Glomerular visceral epithelial cell (primary cell): ENCODE measurements at regions not wholly inside any gene's neighbourhood (a gene's known extent, or its start where the extent isn't known, plus 50 kb on each side); places are given as distances from the start of the nearest gene placed in this dataset.
"Not testable (repeated sequence)": the region's sequence is repeated elsewhere in the genome, so short reads cannot be mapped to it uniquely, and the experiment has no call there.

Experiments used
- DNase-seq: peaks from one replicate; pipeline ENCODE4 v3.0.0-alpha.2; 2016; ENCODE audit errors: extremely low spot score

DNA sequence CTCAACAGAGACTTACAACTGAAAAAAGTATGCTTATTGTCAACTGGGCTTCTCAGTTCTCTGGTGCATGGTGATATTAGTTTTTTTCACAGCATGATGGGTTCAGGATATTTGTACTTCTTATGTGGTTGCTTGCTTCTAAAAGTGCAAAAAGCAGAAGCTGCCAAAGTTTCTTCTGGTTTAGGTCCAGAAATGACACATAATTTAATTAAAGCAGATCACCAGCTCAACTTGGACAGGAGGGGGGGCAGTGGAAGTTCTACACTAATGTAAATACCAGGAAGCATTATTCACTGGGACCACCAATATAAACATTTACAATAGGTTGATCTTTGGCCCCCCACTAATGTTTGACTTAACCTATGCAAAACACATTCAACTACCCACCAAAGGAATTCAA is 354.8 kb upstream of the BRINP3 start:
- no peak for DNase-seq

DNA sequence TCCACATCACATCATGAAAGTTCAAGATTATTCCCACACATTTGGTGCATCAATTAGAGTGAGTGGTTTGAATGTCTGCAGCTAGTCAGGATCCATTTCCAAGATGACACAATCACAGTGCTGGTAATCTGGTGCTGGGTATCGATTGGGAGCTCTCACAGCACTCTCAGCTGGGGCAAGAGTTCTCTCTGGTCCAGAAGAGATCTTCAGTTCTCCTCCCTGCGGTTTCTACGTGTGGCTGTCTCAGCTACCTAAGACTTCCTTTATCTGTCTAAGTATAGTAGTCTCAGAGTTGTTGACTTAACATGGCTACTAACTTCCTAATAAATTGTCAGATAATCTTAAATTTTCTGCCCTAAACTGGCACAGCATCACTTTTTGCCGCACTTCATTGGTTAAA is 358.0 kb upstream of the BRINP3 start:
- no peak for DNase-seq

DNA sequence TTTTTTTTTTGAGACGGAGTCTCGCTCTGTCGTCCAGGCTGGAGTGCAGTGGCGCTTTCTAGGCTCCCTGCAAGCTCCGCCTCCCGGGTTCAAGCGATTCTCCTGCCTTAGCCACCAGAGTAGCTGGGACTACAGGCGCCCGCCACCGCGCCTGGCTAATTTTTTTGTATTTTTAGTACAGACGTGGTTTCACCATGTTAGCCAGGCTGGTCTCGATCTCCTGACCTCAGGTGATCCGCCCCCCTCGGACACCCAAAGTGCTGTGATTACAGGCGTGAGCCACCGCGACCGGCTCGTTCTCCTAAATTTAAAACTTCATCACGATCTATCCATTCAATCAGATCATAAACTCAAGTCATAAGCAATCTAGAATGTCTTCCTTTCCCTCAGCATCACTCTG is 359.5 kb upstream of the BRINP3 start:
- not testable (repeated sequence) for DNase-seq

DNA sequence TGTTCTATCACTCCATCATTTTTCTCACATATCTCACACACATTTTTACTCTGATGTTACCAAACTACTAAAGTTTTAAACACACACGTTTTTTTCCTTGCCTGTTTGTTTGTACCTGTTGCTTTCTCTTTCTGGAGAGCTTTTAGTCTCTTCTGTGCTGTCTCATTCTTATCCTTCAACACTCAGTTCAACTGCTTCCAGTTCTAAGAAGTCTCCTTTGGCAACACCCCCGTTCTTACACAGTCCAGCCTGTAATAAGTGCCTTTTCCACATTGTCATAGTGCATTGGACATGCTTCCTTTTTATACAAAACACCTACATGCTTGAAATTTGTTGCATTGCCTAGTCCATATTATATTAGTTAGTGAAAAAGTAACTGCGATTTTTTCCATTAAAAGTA is 360.2 kb upstream of the BRINP3 start:
- DNase-seq = no peak

- peak; percentile 35 for DNase-seq
Measured at GRCh38 chr1:190847166-190847565, 369.5 kb upstream of the BRINP3 start.

DNA sequence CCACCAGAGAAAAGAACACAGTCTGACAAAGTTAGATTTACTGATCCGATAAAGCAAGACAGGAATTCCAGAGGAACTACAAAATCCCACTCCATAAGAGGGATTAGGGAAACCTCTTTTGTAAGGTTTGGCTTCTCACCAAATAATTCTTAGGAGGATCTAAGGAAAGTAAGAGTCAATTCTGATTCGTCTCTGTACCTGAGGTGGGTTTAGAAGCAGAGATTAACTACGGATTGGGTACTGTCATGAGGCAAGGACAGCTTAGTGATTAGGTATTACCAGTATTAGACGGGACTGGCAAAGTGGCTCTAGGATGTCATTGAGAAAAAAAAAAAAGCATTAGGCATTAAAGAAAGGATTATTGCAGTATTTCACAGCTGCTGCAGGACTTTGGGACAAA is 371.7 kb upstream of the BRINP3 start:
- DNase-seq = no peak

- peak; percentile 62 for DNase-seq
Measured at GRCh38 chr1:190852611-190853010, 374.9 kb upstream of the BRINP3 start.

DNA sequence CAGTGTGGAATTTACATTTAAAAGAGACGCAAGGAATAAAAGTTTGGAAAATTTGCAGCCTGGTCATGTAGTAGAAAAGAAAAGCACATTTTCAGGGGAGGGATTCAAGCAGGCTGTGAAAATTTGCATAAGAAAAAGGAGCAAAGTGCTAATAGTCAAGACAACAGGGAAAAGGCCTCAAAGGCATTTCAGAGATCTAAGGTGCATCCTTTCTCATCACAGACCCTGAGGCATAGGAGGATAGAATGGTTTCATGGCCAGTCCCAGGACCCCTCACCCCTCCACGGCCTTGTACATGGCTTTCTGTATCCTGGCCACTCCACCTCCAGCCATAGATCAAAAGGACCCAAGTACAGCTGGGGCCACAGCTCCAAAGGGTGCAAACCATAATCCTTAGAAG is 380.5 kb upstream of the BRINP3 start:
- no peak for DNase-seq

GRCh38 chr1:190864013-190864641 is 386.5 kb upstream of the BRINP3 start:
- DNase-seq = peak; percentile 6

DNA sequence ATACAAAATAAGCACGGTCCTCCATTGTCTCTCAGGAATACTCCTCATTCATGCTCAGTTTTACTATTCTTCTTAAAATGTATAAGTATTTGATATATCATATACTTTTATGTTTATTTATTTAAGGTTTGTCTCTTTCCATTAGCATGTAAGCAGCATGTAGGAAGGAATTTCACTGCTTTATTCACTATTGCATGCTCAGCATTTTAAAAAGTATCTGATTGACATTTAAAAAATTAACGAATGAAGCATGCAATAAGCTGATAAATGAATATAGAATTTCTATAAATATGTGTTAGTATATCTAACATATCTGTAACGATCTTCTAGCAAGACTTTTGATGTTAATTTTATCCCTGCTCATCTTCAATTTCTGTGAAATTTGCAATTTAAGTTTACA is 402.7 kb upstream of the BRINP3 start:
- no peak for DNase-seq

- DNase-seq = no peak
Measured at GRCh38 chr1:190881064-190881463, 403.4 kb upstream of the BRINP3 start.

DNA sequence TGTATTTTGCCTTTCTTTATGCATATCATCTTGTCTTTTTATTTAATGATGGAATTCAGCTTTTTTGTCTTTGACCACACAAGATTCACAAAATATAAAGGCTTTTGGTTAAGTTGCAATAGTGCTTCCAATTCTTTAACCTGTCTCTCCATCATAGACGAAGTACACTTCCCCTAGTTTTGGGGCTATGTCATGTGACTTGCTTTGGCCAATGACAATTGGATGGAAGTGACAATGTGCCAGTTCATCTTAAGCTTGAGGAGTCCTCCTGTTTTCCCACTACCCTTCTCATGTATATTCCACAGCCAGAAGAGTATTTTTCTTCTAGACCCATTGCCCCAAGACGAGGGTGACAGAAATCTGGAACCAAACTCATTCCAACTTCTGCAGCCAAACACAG is 419.6 kb upstream of the BRINP3 start:
- no peak for DNase-seq

GRCh38 chr1:190904091-190904695 is 426.5 kb upstream of the BRINP3 start:
- peak; percentile 58 for DNase-seq

- no peak for DNase-seq
Measured at GRCh38 chr1:190906206-190906725, 428.6 kb upstream of the BRINP3 start.

DNA sequence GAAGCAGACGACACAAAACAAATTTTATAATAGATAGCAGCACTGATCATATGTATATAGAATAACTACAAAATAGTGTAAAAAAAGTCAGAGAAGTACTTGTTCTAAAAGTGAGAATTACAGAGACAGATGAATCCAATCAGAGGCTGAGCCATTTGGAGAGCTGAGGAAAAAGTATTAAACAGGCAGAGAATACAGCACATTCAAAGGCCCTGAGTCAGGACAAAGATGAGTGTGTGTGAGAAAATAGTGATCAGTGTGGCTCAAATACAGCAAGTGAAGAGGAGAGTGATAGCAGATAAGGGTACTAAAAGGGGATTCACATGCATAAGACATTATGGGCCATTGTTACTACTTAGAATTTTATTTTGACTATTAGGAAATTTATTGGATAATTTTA is 430.6 kb upstream of the BRINP3 start:
- DNase-seq = peak; percentile 3

DNA sequence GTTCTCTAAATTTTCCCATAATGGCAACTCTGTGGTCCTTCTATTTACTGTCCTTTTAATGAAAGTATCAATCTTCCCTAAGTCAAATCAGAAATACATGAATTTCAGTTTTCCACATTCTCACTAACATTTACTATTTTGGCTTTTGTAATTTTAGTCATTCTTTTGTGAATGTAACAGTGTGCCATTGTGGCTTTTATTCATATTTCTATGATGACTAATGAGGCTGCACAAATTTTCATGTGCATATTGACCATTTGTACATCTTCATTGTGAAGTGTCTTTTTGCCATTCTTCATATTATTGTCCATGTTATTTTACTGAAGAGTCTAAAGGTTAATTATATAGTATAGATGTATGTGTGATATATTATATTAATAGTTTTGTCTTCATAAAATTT is 431.0 kb upstream of the BRINP3 start:
- DNase-seq = no peak

GRCh38 chr1:190935925-190936324 is 458.3 kb upstream of the BRINP3 start:
- no peak for DNase-seq

DNA sequence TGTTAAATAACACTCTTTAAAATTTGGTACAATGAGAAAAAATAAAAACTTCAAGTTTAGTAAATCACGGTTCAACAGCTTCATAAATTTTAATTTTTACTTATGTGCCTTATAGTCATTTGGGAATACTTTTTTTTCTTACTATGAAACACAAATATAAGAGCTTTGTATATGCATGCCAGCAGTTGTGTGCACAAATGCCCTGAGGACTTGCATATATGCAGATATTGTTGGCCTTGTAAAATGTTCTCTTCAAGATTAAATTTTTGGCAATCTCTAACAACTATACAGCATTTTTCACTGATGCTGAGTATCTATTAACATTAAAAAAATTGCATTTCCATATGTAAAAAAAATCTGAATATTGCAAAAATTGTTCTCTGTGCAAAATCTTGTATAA is 458.7 kb upstream of the BRINP3 start:
- DNase-seq = no peak

- DNase-seq = no peak
Measured at GRCh38 chr1:190940951-190941350, 463.3 kb upstream of the BRINP3 start.

DNA sequence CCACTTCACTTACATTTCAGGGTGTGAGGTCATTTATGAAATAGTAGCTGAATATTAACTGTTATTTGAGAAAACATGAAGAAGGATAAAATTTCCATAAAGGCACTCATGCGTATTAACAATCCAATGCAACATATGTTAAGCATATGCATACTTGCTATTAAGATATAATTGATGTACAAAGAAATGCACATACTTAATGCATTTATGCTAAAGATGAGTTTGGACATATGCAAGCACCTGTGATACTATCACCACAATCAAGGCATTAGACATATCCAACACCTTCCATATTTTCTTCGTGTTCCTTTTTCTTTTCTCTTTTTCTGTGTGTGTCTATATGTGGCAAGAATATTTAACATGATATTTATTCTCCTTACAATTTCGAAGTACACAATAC is 464.8 kb upstream of the BRINP3 start:
- DNase-seq = no peak

DNA sequence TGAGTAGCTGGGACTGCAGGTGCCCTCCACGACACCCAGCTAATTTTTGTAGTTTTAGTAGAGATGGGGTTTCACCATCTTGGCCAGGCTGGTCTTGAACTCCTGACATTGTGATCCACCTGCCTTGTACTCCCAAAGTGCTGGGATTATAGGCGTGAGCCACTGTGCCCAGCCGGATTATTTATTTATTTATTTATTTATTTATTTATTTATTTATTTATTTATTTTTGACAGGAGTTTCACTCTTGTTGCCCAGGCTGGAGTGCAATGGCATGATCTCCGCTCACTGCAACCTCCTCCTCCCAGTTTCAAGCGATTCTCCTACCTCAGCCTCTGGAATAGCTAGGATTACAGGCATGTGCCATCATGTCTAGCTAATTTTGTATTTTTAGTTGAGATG is 466.1 kb upstream of the BRINP3 start:
- not testable (repeated sequence) for DNase-seq

DNA sequence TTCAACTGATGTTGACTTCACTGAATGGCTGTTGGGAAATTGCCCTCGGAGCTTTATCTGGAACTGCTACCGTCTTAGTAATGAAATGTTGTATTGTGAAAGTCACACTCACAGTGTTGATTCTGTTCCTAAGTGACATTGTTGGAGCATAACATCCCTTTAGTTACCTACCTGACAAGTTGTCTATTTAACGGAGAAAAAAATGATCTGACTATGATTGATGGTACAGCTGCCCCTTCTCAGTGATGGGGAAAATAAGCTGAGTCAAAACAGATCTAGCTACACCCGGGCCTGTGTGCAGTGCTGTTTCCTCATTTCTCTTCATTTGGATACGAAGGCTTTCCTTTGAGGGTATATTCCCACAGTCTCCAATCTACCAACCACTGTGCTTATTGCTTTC is 472.3 kb upstream of the BRINP3 start:
- no peak for DNase-seq

DNA sequence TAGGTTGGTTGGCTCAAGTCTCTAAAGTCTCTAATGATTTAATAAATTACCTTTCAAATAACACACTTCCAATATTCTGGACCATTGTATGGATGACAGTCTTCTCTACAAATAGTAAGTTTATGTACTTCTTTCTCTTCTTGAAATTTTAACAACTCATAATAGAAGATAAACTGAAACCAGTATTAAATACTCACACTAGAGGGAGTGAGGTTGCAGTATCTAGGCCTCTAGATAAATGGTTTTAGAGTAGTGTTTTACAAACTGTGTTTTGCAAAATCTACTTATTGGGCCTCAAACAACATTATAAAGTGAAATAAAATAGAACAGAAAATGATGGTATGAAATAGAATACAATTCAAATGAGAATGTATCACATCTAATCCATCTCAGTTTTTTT is 479.9 kb upstream of the BRINP3 start:
- DNase-seq = no peak

GRCh38 chr1:190963321-190963720 is 485.7 kb upstream of the BRINP3 start:
- no peak for DNase-seq
